Gastrocnemius medialis (tissue), 4 donors: ENCODE measurements at regions not wholly inside any gene's neighbourhood (a gene's known extent, or its start where the extent isn't known, plus 50 kb on each side); places are given as distances from the start of the nearest gene placed in this dataset.

Experiments used
- CTCF ChIP-seq, 5 experiments: fragments of 450-650 bp in 3 of 5; fragments of 200-600 bp in 2 of 5; sonication (generic) in 2 of 5; IDR thresholded peaks in 4 of 5; conservative IDR thresholded peaks in 1 of 5; 1 replicate in 4 of 5; 2 replicates in 1 of 5; pipeline ENCODE4 v1.5.1; 2016 to 2019; ENCODE audit warnings: antibody characterized with exemption in 5 of 5, mild to moderate bottlenecking in 3 of 5, moderate library complexity in 3 of 5
- POLR2A ChIP-seq, 2 donors: fragments of 450-650 bp; IDR thresholded peaks; one replicate each; pipeline ENCODE4 v1.6.1; 2017; ENCODE audit warnings: antibody characterized with exemption in 2 of 2, mild to moderate bottlenecking in 2 of 2, moderate library complexity in 2 of 2

- TF ChIP-seq CTCF (IDR thresholded peaks at IDR 0.05 in 4 of 5, conservative IDR thresholded peaks at IDR 0.05 in 1 of 5) (no peak), POLR2A (IDR thresholded peaks at IDR 0.05) (no peak)
These were observed 141.7 kb upstream of the PFKP start for GRCh38 chr10:2925631-2926030.
